MCF 10A (cell line): ENCODE measurements at regions not wholly inside any gene's neighbourhood (a gene's known extent, or its start where the extent isn't known, plus 50 kb on each side); places are given as distances from the start of the nearest gene placed in this dataset.

ENCODE experiments used
- BruUV-seq: library from RNA; stranded (reverse); fragments of 400-500 nt; replicated peaks from 2 replicates; lab custom pipeline; 2021; lab: Mats Ljungman, UMichigan
- CTCF ChIA-PET: fragments of 300-600 bp; sonication (Branson Sonifier 250); formaldehyde crosslinking; extraction: SDS; loops from one replicate; lab custom pipeline; 2021; ENCODE audit warnings: antibody characterized with exemption, inconsistent platforms; lab: Yijun Ruan, JAX
- POLR2A ChIA-PET: fragments of 300-600, 350-650 bp; sonication (Branson Sonifier 250); formaldehyde crosslinking; extraction: SDS; loops from one replicate; lab custom pipeline; 2020; ENCODE audit warnings: antibody characterized with exemption, inconsistent platforms; lab: Yijun Ruan, JAX
- DNase-seq: peaks from one replicate; pipeline ENCODE4 v3.0.0-alpha.2; 2018; ENCODE audit not compliant: unreplicated experiment
- H3K27ac Mint-ChIP-seq: one replicate; pipeline ENCODE4 v1.8.0; 2022; ENCODE audit warnings: mild to moderate bottlenecking, low read depth, mixed read lengths; ENCODE audit not compliant: unreplicated experiment
- H3K27me3 Mint-ChIP-seq: one replicate; pipeline ENCODE4 v1.8.0; 2022; ENCODE audit warnings: mixed read lengths; ENCODE audit not compliant: insufficient read depth, unreplicated experiment
- H3K36me3 Mint-ChIP-seq: one replicate; pipeline ENCODE4 v1.8.0; 2022; ENCODE audit warnings: mild to moderate bottlenecking, moderate library complexity, mixed read lengths; ENCODE audit not compliant: insufficient read depth, unreplicated experiment
- H3K4me1 Mint-ChIP-seq: one replicate; pipeline ENCODE4 v1.8.0; 2022; ENCODE audit warnings: mixed read lengths; ENCODE audit not compliant: insufficient read depth, unreplicated experiment
- H3K4me3 Mint-ChIP-seq: one replicate; pipeline ENCODE4 v1.8.0; 2022; ENCODE audit warnings: mild to moderate bottlenecking, moderate library complexity, mixed read lengths; ENCODE audit not compliant: unreplicated experiment
- H3K9me3 Mint-ChIP-seq: one replicate; pipeline ENCODE4 v1.8.0; 2022; ENCODE audit warnings: mixed read lengths; ENCODE audit not compliant: unreplicated experiment
- CTCF ChIP-seq: fragments of 200-600 bp; IDR thresholded peaks from one replicate; pipeline ENCODE4 v1.8.0; 2022; ENCODE audit warnings: antibody characterized with exemption, mild to moderate bottlenecking; ENCODE audit not compliant: unreplicated experiment
- intact Hi-C: fragments of 100-400 bp; cut with micrococcal nuclease; formaldehyde crosslinking; loops from 2 replicates; pipeline ENCODE4 v1.14.1; 2022

GRCh38 chr10:14453593-14453992 is 122.9 kb upstream of the FRMD4A start:
- BruUV-seq: no TSS peak
- Mint-ChIP-seq H3K4me1 (no peaks in the 10 kb centered on the region), H3K36me3 (no peaks in the 10 kb centered on the region), H3K9me3 (peaks cover 15% of the 10 kb centered on the region), H3K4me3 (no peak overlapping the region), H3K27me3 (no peaks in the 10 kb centered on the region), H3K27ac (no peak overlapping the region)
- POLR2A ChIA-PET: no interaction called here
- intact Hi-C loops: no loop called here
- CTCF ChIA-PET: interaction anchor here (0.6 kb wide), 2 partner anchors 110 to 154 kb away, joined by 3 read pairs; no protein-coding TSS in a partner anchor
- TF ChIP-seq CTCF: no peak
- DNase-seq: no peak

- H3K36me3 Mint-ChIP-seq: no peaks in the 10 kb centered on the region
- CTCF ChIA-PET: no interaction called here
- no peaks in the 10 kb centered on the region for H3K27me3 Mint-ChIP-seq
- H3K9me3 Mint-ChIP-seq: peaks cover 13% of the 10 kb centered on the region
- no peak overlapping the region for H3K27ac Mint-ChIP-seq
- intact Hi-C loops: no loop called here
- H3K4me3 Mint-ChIP-seq: no peak overlapping the region
- no peaks in the 10 kb centered on the region for H3K4me1 Mint-ChIP-seq
- POLR2A ChIA-PET: no interaction called here
- BruUV-seq: no TSS peak
- no peak for TF ChIP-seq CTCF
- DNase-seq: no peak
Measured at GRCh38 chr10:14451341-14451740, 120.6 kb upstream of the FRMD4A start.

GRCh38 chr10:14450041-14450491 is 119.3 kb upstream of the FRMD4A start:
- no TSS peak for BruUV-seq
- no peaks in the 10 kb centered on the region for H3K27me3 Mint-ChIP-seq
- no peak for DNase-seq
- intact Hi-C loops: no loop called here
- CTCF ChIA-PET: interaction anchor here (0.7 kb wide), 1 partner anchor 442 kb away, joined by 3 read pairs; no protein-coding TSS in a partner anchor
- no peaks in the 10 kb centered on the region for H3K4me1 Mint-ChIP-seq
- H3K27ac Mint-ChIP-seq: no peak overlapping the region
- POLR2A ChIA-PET: interaction anchor here (0.6 kb wide), 2 partner anchors 68 to 884 kb away, joined by 3 to 4 read pairs; no protein-coding TSS in a partner anchor
- no peak for TF ChIP-seq CTCF
- H3K36me3 Mint-ChIP-seq: no peaks in the 10 kb centered on the region
- H3K9me3 Mint-ChIP-seq: peaks cover 13% of the 10 kb centered on the region
- H3K4me3 Mint-ChIP-seq: no peak overlapping the region

- Mint-ChIP-seq H3K27ac (no peak overlapping the region), H3K4me1 (no peaks in the 10 kb centered on the region)
- POLR2A ChIA-PET: no interaction called here
Measured at GRCh38 chr10:14449293-14449815, 118.6 kb upstream of the FRMD4A start.

More at GRCh38 chr10:14449293-14449815, 118.6 kb upstream of the FRMD4A start:
- Mint-ChIP-seq H3K4me3 (no peak overlapping the region), H3K9me3 (peaks cover 13% of the 10 kb centered on the region), H3K36me3 (no peaks in the 10 kb centered on the region), H3K27me3 (no peaks in the 10 kb centered on the region)
- BruUV-seq: no TSS peak
- no peak for DNase-seq
- TF ChIP-seq CTCF: no peak
- CTCF ChIA-PET: no interaction called here
- intact Hi-C loops: no loop called here
